WTC11 (cell line): ENCODE measurements at regions not wholly inside any gene's neighbourhood (a gene's known extent, or its start where the extent isn't known, plus 50 kb on each side); places are given as distances from the start of the nearest gene placed in this dataset.

Source experiments
- AFF4 ChIP-seq: sonication (generic); formaldehyde crosslinking; IDR thresholded peaks from 2 replicates; pipeline ENCODE4 v1.8.1; 2023; ENCODE audit warnings: mild to moderate bottlenecking, missing genetic modification reagents, borderline replicate concordance
- CDX4 ChIP-seq: fragments of 250-450 bp; sonication (Bioruptor Pico); IDR thresholded peaks from 2 replicates; pipeline ENCODE4 v1.9.0; 2021; ENCODE audit warnings: moderate library complexity, mild to moderate bottlenecking, inconsistent platforms, borderline replicate concordance
- CTCF ChIP-seq: fragments of 200-600 bp; IDR thresholded peaks from 2 replicates; pipeline ENCODE4 v1.8.0; 2022; ENCODE audit warnings: antibody characterized with exemption
- E2F1 ChIP-seq: sonication (generic); formaldehyde crosslinking; IDR thresholded peaks from 2 replicates; pipeline ENCODE4 v1.8.0; 2022; ENCODE audit warnings: mild to moderate bottlenecking, missing genetic modification reagents
- GABPB1 ChIP-seq: sonication (generic); formaldehyde crosslinking; IDR thresholded peaks from 2 replicates; pipeline ENCODE4 v1.8.1; 2023; ENCODE audit warnings: mild to moderate bottlenecking, missing genetic modification reagents
- NFYB ChIP-seq: sonication (generic); formaldehyde crosslinking; conservative IDR thresholded peaks from 2 replicates; pipeline ENCODE4 v1.8.0; 2022; ENCODE audit warnings: low read depth, missing genetic modification reagents
- NR2C2 ChIP-seq: sonication (generic); formaldehyde crosslinking; IDR thresholded peaks from 2 replicates; pipeline ENCODE4 v1.8.0; 2022; ENCODE audit warnings: mild to moderate bottlenecking, missing genetic modification reagents
- TP53 ChIP-seq: sonication (generic); formaldehyde crosslinking; IDR thresholded peaks from 2 replicates; pipeline ENCODE4 v1.8.1; 2023; ENCODE audit warnings: mild to moderate bottlenecking, missing genetic modification reagents
- ZNF121 ChIP-seq: sonication (generic); formaldehyde crosslinking; IDR thresholded peaks from 2 replicates; pipeline ENCODE4 v1.8.0; 2023; ENCODE audit warnings: missing genetic modification reagents

GRCh38 chr14:49160983-49161382 lies 425.2 kb downstream of the RPS29 start:
- TF ChIP-seq ZNF121 (CRISPR knock-in tag) (no peak), TP53 (no peak), CDX4 (CRISPR knock-in tag) (no peak), E2F1 (CRISPR knock-in tag) (no peak), AFF4 (CRISPR knock-in tag) (no peak), CTCF (no peak), NFYB (CRISPR knock-in tag) (no peak), NR2C2 (CRISPR knock-in tag) (no peak), GABPB1 (CRISPR knock-in tag) (no peak)
